HCT116 (cell line): ENCODE measurements at regions not wholly inside any gene's neighbourhood (a gene's known extent, or its start where the extent isn't known, plus 50 kb on each side); places are given as distances from the start of the nearest gene placed in this dataset.

Experiments used
- ATAC-seq: fragments of 200-7000 bp; cut with Tn5 transposase; 2 replicates; pipeline ENCODE4 v1.9.1; 2020; ENCODE audit warnings: mild to moderate bottlenecking, moderate library complexity
- BruUV-seq: library from RNA; stranded (reverse); fragments of 400-500 nt; replicated peaks from 2 replicates; lab custom pipeline; 2021; lab: Mats Ljungman, UMichigan
- CTCF ChIA-PET: fragments of 300-600 bp; sonication (Branson Sonifier 250); formaldehyde crosslinking; loops from one replicate; lab custom pipeline; 2021; ENCODE audit warnings: antibody characterized with exemption; lab: Charles Lee
- POLR2A ChIA-PET: fragments of 300-600, 350-600 bp; sonication (Branson Sonifier 250); formaldehyde crosslinking; loops from one replicate; lab custom pipeline; 2021; ENCODE audit warnings: antibody characterized with exemption; lab: Charles Lee
- RAD21 ChIA-PET, 2 experiments: fragments of 300-600 bp; sonication (Branson Sonifier 250); formaldehyde crosslinking; loops; one replicate each; lab custom pipeline; 2023; ENCODE audit warnings: low total read pairs in 2 of 2; ENCODE audit not compliant: uncharacterized antibody in 2 of 2, unreplicated experiment in 2 of 2, low non-redundant PET in 1 of 2; lab: Charles Lee
- DNase-seq: peaks from one replicate; pipeline ENCODE4 v3.0.0-alpha.2; 2010; ENCODE audit warnings: low read depth, low spot score
- H2AFZ ChIP-seq: fragments of 200-600 bp; shearing (Covaris generic), sonication (generic); 2 replicates; pipeline ENCODE4 v1.6.1; 2017; ENCODE audit warnings: low read depth, mixed run types, mixed read lengths, antibody characterized with exemption, low read length; ENCODE audit not compliant: poor library complexity, severe bottlenecking
- H3K27ac ChIP-seq: 2 replicates; pipeline ENCODE4 v1.5.1; 2012; ENCODE audit warnings: low read depth, low read length
- H3K27me3 ChIP-seq: fragments of 200-600 bp; sonication (generic); 2 replicates; pipeline ENCODE4 v1.6.1; 2016; ENCODE audit warnings: mixed run types, low read length, mixed read lengths; ENCODE audit not compliant: insufficient read depth
- H3K36me3 ChIP-seq, 2 experiments: fragments of 200-500 bp in 1 of 2; fragments of 200-600 bp in 1 of 2; sonication (Bioruptor generic) in 1 of 2; sonication (generic) in 1 of 2; 2 replicates each; pipeline versions ENCODE4 v1.5.1 to v1.6.1; 2014 to 2016; ENCODE audit warnings: low read length in 2 of 2, inconsistent platforms in 1 of 2, mixed read lengths in 1 of 2, mixed run types in 1 of 2; ENCODE audit not compliant: insufficient read depth in 2 of 2, control insufficient read depth in 1 of 2
- H3K4me1 ChIP-seq, 2 experiments: fragments of 200-600 bp in 1 of 2; sonication (generic) in 1 of 2; 2 replicates each; pipeline versions ENCODE4 v1.5.1 to v1.6.1; 2012 to 2017; ENCODE audit warnings: low read length in 2 of 2, inconsistent platforms in 1 of 2, mild to moderate bottlenecking in 1 of 2, mixed read lengths in 1 of 2, mixed run types in 1 of 2, moderate library complexity in 1 of 2; ENCODE audit not compliant: insufficient read depth in 2 of 2, control insufficient read depth in 1 of 2
- H3K4me2 ChIP-seq: fragments of 200-600 bp; sonication (generic); 2 replicates; pipeline ENCODE4 v1.6.1; 2017; ENCODE audit warnings: mixed run types, low read length, mixed read lengths
- H3K4me3 ChIP-seq, 2 experiments: fragments of 200-600 bp in 1 of 2; sonication (generic) in 1 of 2; replicated peaks in 1 of 2; 2 replicates each; pipeline ENCODE4 v1.5.1; 2011 to 2016; ENCODE audit warnings: low read length in 2 of 2, control low read depth in 1 of 2, low read depth in 1 of 2, mild to moderate bottlenecking in 1 of 2, mixed read lengths in 1 of 2, mixed run types in 1 of 2
- H3K79me2 ChIP-seq: fragments of 200-600 bp; sonication (generic); 2 replicates; pipeline ENCODE4 v1.6.1; 2017; ENCODE audit warnings: mild to moderate bottlenecking, mixed run types, low read length, moderate library complexity, mixed read lengths; ENCODE audit not compliant: insufficient read depth
- H3K9ac ChIP-seq: fragments of 200-600 bp; sonication (generic); 2 replicates; pipeline ENCODE4 v1.6.1; 2016; ENCODE audit warnings: low read length, mixed read lengths
- H3K9me2 ChIP-seq: fragments of 200-600 bp; sonication (generic), shearing (Covaris generic); 2 replicates; pipeline ENCODE4 v1.6.1; 2017; ENCODE audit warnings: mixed run types, mild to moderate bottlenecking, moderate library complexity; ENCODE audit not compliant: insufficient read depth
- H3K9me3 ChIP-seq, 2 experiments: fragments of 200-500 bp in 1 of 2; fragments of 200-600 bp in 1 of 2; sonication (Bioruptor generic) in 1 of 2; sonication (generic) in 1 of 2; 2 replicates each; pipeline ENCODE4 v1.6.1; 2014 to 2017; ENCODE audit warnings: low read length in 2 of 2, mixed read lengths in 2 of 2, inconsistent platforms in 1 of 2, low read depth in 1 of 2, mild to moderate bottlenecking in 1 of 2, mixed run types in 1 of 2, moderate library complexity in 1 of 2; ENCODE audit not compliant: control insufficient read depth in 1 of 2, insufficient read depth in 1 of 2
- H4K20me1 ChIP-seq: fragments of 200-600 bp; sonication (generic), shearing (Covaris generic); 2 replicates; pipeline ENCODE4 v1.6.1; 2017; ENCODE audit warnings: mixed run types, mild to moderate bottlenecking, moderate library complexity; ENCODE audit not compliant: insufficient read depth
- CEBPB ChIP-seq: IDR thresholded peaks from 2 replicates; pipeline ENCODE4 v1.6.1; 2012; ENCODE audit warnings: low read depth
- EGR1 ChIP-seq: IDR thresholded peaks from 2 replicates; pipeline ENCODE4 v1.6.1; 2012; ENCODE audit warnings: low read depth
- EZH2 ChIP-seq: fragments of 200-600 bp; sonication (generic); IDR thresholded peaks from 2 replicates; pipeline ENCODE4 v1.6.1; 2017; ENCODE audit warnings: antibody characterized with exemption, mixed run types
- EZH2phosphoT487 ChIP-seq: fragments of 200-600 bp; IDR thresholded peaks from 2 replicates; pipeline ENCODE4 v1.6.1; 2018; ENCODE audit warnings: antibody characterized with exemption, borderline replicate concordance
- FOSL1 ChIP-seq: IDR thresholded peaks from 2 replicates; pipeline ENCODE4 v1.6.1; 2012; ENCODE audit warnings: low read depth
- JUND ChIP-seq: IDR thresholded peaks from 2 replicates; pipeline ENCODE4 v1.6.1; 2012
- MAX ChIP-seq: IDR thresholded peaks from 2 replicates; pipeline ENCODE4 v1.6.1; 2012
- POLR2A ChIP-seq: IDR thresholded peaks from 2 replicates; pipeline ENCODE4 v1.7.0; 2011; ENCODE audit warnings: borderline replicate concordance; ENCODE audit not compliant: insufficient read depth, insufficient read length; ENCODE audit errors: extremely low read depth
- POLR2AphosphoS5 ChIP-seq: IDR thresholded peaks from 2 replicates; pipeline ENCODE4 v1.6.1; 2011; ENCODE audit warnings: mild to moderate bottlenecking, low read depth, low read length, moderate library complexity
- RAD21 ChIP-seq: IDR thresholded peaks from 2 replicates; pipeline ENCODE4 v1.6.1; 2012; ENCODE audit warnings: low read depth, mild to moderate bottlenecking
- SIN3A ChIP-seq: IDR thresholded peaks from 2 replicates; pipeline ENCODE4 v1.6.1; 2012; ENCODE audit warnings: low read depth
- SP1 ChIP-seq: IDR thresholded peaks from 2 replicates; pipeline ENCODE4 v1.6.1; 2012; ENCODE audit warnings: low read depth
- TCF7L2 ChIP-seq: IDR thresholded peaks from 2 replicates; pipeline ENCODE4 v1.7.0; 2011; ENCODE audit warnings: borderline replicate concordance, inconsistent platforms; ENCODE audit not compliant: insufficient read depth, insufficient read length; ENCODE audit errors: extremely low read depth
- YY1 ChIP-seq: IDR thresholded peaks from 2 replicates; pipeline ENCODE4 v1.6.1; 2011; ENCODE audit warnings: low read length, low read depth, moderate library complexity, mild to moderate bottlenecking; ENCODE audit not compliant: insufficient replicate concordance; ENCODE audit errors: extremely low read depth
- ZFX ChIP-seq: fragments of 450-650 bp; IDR thresholded peaks from 2 replicates; pipeline ENCODE4 v1.6.1; 2017
- ZNF274 ChIP-seq: fragments of 200-500 bp; sonication (Bioruptor generic); IDR thresholded peaks from 2 replicates; pipeline ENCODE4 v1.6.1; 2014; ENCODE audit warnings: mild to moderate bottlenecking, low read depth, low read length, inconsistent platforms
- intact Hi-C: fragments of 100-400 bp; cut with micrococcal nuclease; formaldehyde crosslinking; loops from 2 replicates; pipeline ENCODE4 v1.10.0; 2022
- TF ChIP-seq, protein P1 (sequence below): IDR thresholded peaks from 2 replicates; pipeline ENCODE4 v1.6.1; 2012; ENCODE audit warnings: low read depth
- TF ChIP-seq, protein P2 (sequence below): IDR thresholded peaks from 2 replicates; pipeline ENCODE4 v1.6.1; 2012
- TF ChIP-seq, protein P3 (sequence below): IDR thresholded peaks from 2 replicates; pipeline ENCODE4 v1.6.1; 2011; ENCODE audit warnings: mild to moderate bottlenecking, low read length, moderate library complexity; ENCODE audit not compliant: insufficient replicate concordance; ENCODE audit errors: extremely low read depth

DNA sequence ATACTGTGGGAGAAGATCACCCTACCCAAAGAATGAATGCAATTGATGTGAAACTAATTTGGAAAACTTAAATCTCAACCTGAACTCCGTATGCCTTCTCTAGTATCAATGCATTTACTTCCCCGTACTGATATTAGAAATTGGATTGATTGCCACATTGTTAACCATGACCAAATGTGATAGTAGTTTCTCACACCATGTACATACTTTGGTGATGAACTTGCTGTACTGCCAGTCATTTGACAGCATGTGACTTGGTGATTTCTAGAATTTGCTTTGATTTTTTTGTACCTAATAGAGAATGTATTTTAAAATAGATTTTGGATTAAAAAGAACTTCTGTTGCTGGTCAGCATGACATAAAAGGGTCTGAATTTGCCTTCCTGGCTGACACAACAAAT is 579.8 kb upstream of the TMEM132C start:
- RAD21 ChIA-PET, result no interaction called here
- ATAC-seq (no peak), DNase-seq (no peak)
- TF ChIP-seq JUND (no peak), CEBPB (no peak), SIN3A (no peak), ZNF274 (no peak), YY1 (no peak), RAD21 (no peak), EGR1 (no peak), TCF7L2 (no peak), ZFX (no peak), POLR2AphosphoS5 (no peak), SP1 (no peak), MAX (no peak), EZH2phosphoT487 (no peak), EZH2 (no peak), FOSL1 (no peak), POLR2A (no peak)
- TF ChIP-seq, protein P1, sequence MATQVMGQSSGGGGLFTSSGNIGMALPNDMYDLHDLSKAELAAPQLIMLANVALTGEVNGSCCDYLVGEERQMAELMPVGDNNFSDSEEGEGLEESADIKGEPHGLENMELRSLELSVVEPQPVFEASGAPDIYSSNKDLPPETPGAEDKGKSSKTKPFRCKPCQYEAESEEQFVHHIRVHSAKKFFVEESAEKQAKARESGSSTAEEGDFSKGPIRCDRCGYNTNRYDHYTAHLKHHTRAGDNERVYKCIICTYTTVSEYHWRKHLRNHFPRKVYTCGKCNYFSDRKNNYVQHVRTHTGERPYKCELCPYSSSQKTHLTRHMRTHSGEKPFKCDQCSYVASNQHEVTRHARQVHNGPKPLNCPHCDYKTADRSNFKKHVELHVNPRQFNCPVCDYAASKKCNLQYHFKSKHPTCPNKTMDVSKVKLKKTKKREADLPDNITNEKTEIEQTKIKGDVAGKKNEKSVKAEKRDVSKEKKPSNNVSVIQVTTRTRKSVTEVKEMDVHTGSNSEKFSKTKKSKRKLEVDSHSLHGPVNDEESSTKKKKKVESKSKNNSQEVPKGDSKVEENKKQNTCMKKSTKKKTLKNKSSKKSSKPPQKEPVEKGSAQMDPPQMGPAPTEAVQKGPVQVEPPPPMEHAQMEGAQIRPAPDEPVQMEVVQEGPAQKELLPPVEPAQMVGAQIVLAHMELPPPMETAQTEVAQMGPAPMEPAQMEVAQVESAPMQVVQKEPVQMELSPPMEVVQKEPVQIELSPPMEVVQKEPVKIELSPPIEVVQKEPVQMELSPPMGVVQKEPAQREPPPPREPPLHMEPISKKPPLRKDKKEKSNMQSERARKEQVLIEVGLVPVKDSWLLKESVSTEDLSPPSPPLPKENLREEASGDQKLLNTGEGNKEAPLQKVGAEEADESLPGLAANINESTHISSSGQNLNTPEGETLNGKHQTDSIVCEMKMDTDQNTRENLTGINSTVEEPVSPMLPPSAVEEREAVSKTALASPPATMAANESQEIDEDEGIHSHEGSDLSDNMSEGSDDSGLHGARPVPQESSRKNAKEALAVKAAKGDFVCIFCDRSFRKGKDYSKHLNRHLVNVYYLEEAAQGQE, result no peak
- TF ChIP-seq, protein P2, sequence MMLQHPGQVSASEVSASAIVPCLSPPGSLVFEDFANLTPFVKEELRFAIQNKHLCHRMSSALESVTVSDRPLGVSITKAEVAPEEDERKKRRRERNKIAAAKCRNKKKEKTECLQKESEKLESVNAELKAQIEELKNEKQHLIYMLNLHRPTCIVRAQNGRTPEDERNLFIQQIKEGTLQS, result no peak
- TF ChIP-seq, protein P3, sequence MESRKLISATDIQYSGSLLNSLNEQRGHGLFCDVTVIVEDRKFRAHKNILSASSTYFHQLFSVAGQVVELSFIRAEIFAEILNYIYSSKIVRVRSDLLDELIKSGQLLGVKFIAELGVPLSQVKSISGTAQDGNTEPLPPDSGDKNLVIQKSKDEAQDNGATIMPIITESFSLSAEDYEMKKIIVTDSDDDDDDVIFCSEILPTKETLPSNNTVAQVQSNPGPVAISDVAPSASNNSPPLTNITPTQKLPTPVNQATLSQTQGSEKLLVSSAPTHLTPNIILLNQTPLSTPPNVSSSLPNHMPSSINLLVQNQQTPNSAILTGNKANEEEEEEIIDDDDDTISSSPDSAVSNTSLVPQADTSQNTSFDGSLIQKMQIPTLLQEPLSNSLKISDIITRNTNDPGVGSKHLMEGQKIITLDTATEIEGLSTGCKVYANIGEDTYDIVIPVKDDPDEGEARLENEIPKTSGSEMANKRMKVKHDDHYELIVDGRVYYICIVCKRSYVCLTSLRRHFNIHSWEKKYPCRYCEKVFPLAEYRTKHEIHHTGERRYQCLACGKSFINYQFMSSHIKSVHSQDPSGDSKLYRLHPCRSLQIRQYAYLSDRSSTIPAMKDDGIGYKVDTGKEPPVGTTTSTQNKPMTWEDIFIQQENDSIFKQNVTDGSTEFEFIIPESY, result no peak
- Histone ChIP-seq H3K36me3 (no peaks in the 10 kb centered on the region), H4K20me1 (no peaks in the 10 kb centered on the region), H3K9ac (no peak overlapping the region), H3K4me3 (no peak overlapping the region), H3K27ac (no peak overlapping the region), H3K79me2 (no peaks in the 10 kb centered on the region), H3K4me2 (no peak overlapping the region), H3K9me2 (no peaks in the 10 kb centered on the region), H3K27me3 (no peaks in the 10 kb centered on the region), H2AFZ (no peak overlapping the region), H3K9me3 (no peaks in the 10 kb centered on the region; a peak in 2 of 4 replicates), H3K4me1 (no peaks in the 10 kb centered on the region)
- no TSS peak for BruUV-seq
- intact Hi-C loops, result no loop called here
- POLR2A ChIA-PET, result no interaction called here
- CTCF ChIA-PET, result no interaction called here
